ENCODE measurements at regions not wholly inside any gene's neighbourhood (a gene's known extent, or its start where the extent isn't known, plus 50 kb on each side); places are given as distances from the start of the nearest gene placed in this dataset.

GRCh38 chr22:48167238-48167637 is 1404.8 kb downstream of the TBC1D22A start:
- H3K4me2 ChIP-seq (ENCODE audit: low read length), result no peak overlapping the region
- no peak for DNase-seq
- TF ChIP-seq EZH2 (IDR thresholded peaks at IDR 0.05; ENCODE audit: low read length, unreplicated experiment) (no peak), EZH2phosphoT487 (IDR thresholded peaks at IDR 0.05; ENCODE audit: borderline replicate concordance, low read length) (no peak)
- TF ChIP-seq, protein P1, sequence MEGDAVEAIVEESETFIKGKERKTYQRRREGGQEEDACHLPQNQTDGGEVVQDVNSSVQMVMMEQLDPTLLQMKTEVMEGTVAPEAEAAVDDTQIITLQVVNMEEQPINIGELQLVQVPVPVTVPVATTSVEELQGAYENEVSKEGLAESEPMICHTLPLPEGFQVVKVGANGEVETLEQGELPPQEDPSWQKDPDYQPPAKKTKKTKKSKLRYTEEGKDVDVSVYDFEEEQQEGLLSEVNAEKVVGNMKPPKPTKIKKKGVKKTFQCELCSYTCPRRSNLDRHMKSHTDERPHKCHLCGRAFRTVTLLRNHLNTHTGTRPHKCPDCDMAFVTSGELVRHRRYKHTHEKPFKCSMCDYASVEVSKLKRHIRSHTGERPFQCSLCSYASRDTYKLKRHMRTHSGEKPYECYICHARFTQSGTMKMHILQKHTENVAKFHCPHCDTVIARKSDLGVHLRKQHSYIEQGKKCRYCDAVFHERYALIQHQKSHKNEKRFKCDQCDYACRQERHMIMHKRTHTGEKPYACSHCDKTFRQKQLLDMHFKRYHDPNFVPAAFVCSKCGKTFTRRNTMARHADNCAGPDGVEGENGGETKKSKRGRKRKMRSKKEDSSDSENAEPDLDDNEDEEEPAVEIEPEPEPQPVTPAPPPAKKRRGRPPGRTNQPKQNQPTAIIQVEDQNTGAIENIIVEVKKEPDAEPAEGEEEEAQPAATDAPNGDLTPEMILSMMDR (conservative IDR thresholded peaks at IDR 0.05; ENCODE audit: low read depth, low read length), result no peak
- no peak overlapping the region for H3K4me3 ChIP-seq (ENCODE audit: low read length)
- H3K36me3 ChIP-seq (ENCODE audit: low read depth, low read length), result no peaks in the 10 kb centered on the region
- H4K20me1 ChIP-seq (ENCODE audit: low read length), result no peaks in the 10 kb centered on the region
- H3K79me2 ChIP-seq (ENCODE audit: low read length), result no peaks in the 10 kb centered on the region
- H3K27me3 ChIP-seq (ENCODE audit: low read length), result no peaks in the 10 kb centered on the region
- no TSS peak for BruUV-seq (replicated peaks)
- H3K4me1 ChIP-seq (ENCODE audit: insufficient read depth, low read length), result no peaks in the 10 kb centered on the region
- no peak overlapping the region for H3K9ac ChIP-seq (ENCODE audit: low read length)
- ChIA-PET CTCF (no interaction called here), POLR2A (ENCODE audit: unreplicated experiment) (no interaction called here)
- no peaks in the 10 kb centered on the region for H3K9me3 ChIP-seq (ENCODE audit: low read length)
- ATAC-seq, result no peak
- no peaks in the 10 kb centered on the region for H3F3A ChIP-seq (ENCODE audit: low read length, unreplicated experiment)
- no peaks in the 10 kb centered on the region for H3K9me2 ChIP-seq (replicated peaks; ENCODE audit: low read length)
- no peak overlapping the region for H2AFZ ChIP-seq (ENCODE audit: low read length)
- intact Hi-C loops (cut with micrococcal nuclease), result no loop called here
- no peak overlapping the region for H3K27ac ChIP-seq (ENCODE audit: low read length)

- no peak overlapping the region for H3K9ac ChIP-seq (ENCODE audit: low read length)
- DNase-seq (no peak), ATAC-seq (no peak)
- H3K9me2 ChIP-seq (replicated peaks; ENCODE audit: low read length), result no peaks in the 10 kb centered on the region
- H3K4me3 ChIP-seq (ENCODE audit: low read length), result no peak overlapping the region
- H2AFZ ChIP-seq (ENCODE audit: low read length), result no peak overlapping the region
- no peak overlapping the region for H3K27ac ChIP-seq (ENCODE audit: low read length)
- BruUV-seq (replicated peaks), result no TSS peak
- no peak for TF ChIP-seq EZH2phosphoT487 (IDR thresholded peaks at IDR 0.05; ENCODE audit: borderline replicate concordance, low read length)
- TF ChIP-seq, protein P1 (conservative IDR thresholded peaks at IDR 0.05; ENCODE audit: low read depth, low read length), result no peak
- TF ChIP-seq EZH2 (IDR thresholded peaks at IDR 0.05; ENCODE audit: low read length, unreplicated experiment), result no peak
- intact Hi-C loops (cut with micrococcal nuclease), result no loop called here
- H3K9me3 ChIP-seq (ENCODE audit: low read length), result no peaks in the 10 kb centered on the region
- H3K79me2 ChIP-seq (ENCODE audit: low read length), result no peaks in the 10 kb centered on the region
- H3K4me1 ChIP-seq (ENCODE audit: insufficient read depth, low read length), result no peaks in the 10 kb centered on the region
- H4K20me1 ChIP-seq (ENCODE audit: low read length), result no peaks in the 10 kb centered on the region
- H3F3A ChIP-seq (ENCODE audit: low read length, unreplicated experiment), result no peaks in the 10 kb centered on the region
- POLR2A ChIA-PET (ENCODE audit: unreplicated experiment), result no interaction called here
- H3K27me3 ChIP-seq (ENCODE audit: low read length), result no peaks in the 10 kb centered on the region
- CTCF ChIA-PET, result no interaction called here
- H3K4me2 ChIP-seq (ENCODE audit: low read length), result no peak overlapping the region
- H3K36me3 ChIP-seq (ENCODE audit: low read depth, low read length), result no peaks in the 10 kb centered on the region
Observed at GRCh38 chr22:48161298-48161697, 1398.8 kb downstream of the TBC1D22A start.

DNA sequence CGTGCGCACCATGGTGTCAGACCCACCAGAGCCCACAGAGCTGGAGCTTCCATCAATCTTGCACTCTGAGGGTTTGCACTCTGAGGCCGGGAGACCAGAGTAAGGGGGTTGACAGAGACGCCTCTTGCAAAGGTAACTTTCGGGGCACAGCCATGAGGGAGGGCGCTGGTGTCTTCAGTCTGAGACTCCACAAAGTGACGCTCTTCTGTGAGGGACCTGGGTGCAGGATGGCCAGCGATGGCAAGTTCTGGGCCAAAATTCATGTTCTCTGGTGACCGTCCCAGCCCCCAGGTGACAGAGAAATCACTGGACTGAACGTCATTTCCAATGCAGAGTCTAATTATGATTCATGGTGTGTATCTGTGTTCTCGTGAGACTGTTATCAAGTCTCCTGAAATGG is 1395.2 kb downstream of the TBC1D22A start:
- no TSS peak for BruUV-seq (replicated peaks)
- no peak for ATAC-seq
- no peaks in the 10 kb centered on the region for H3K9me3 ChIP-seq (ENCODE audit: low read length)

More for the DNA sequence above, 1395.2 kb downstream of the TBC1D22A start:
- no peaks in the 10 kb centered on the region for H3K27me3 ChIP-seq (ENCODE audit: low read length)
- no peak overlapping the region for H3K4me2 ChIP-seq (ENCODE audit: low read length)
- TF ChIP-seq, protein P1 (conservative IDR thresholded peaks at IDR 0.05; ENCODE audit: low read depth, low read length), result no peak
- H3F3A ChIP-seq (ENCODE audit: low read length, unreplicated experiment), result no peaks in the 10 kb centered on the region
- no peak overlapping the region for H3K4me3 ChIP-seq (ENCODE audit: low read length)
- no peaks in the 10 kb centered on the region for H3K36me3 ChIP-seq (ENCODE audit: low read depth, low read length)
- intact Hi-C loops (cut with micrococcal nuclease), result no loop called here
- no peak overlapping the region for H2AFZ ChIP-seq (ENCODE audit: low read length)
- H4K20me1 ChIP-seq (ENCODE audit: low read length), result no peaks in the 10 kb centered on the region
- H3K9me2 ChIP-seq (replicated peaks; ENCODE audit: low read length), result no peaks in the 10 kb centered on the region
- ChIA-PET CTCF (no interaction called here), POLR2A (ENCODE audit: unreplicated experiment) (no interaction called here)
- no peaks in the 10 kb centered on the region for H3K4me1 ChIP-seq (ENCODE audit: insufficient read depth, low read length)
- no peaks in the 10 kb centered on the region for H3K79me2 ChIP-seq (ENCODE audit: low read length)
- H3K9ac ChIP-seq (ENCODE audit: low read length), result no peak overlapping the region
- no peak overlapping the region for H3K27ac ChIP-seq (ENCODE audit: low read length)
- DNase-seq, result no peak

Measured in PC-3 (cell line).